ENCODE measurements at regions not wholly inside any gene's neighbourhood (a gene's known extent, or its start where the extent isn't known, plus 50 kb on each side); places are given as distances from the start of the nearest gene placed in this dataset.
"Not testable (repeated sequence)": the region's sequence is repeated elsewhere in the genome, so short reads cannot be mapped to it uniquely, and the experiment has no call there.

- Histone ChIP-seq H3K27me3 (peaks cover 0 to 11% (median 0%) of the 10 kb centered on the region in 11 experiments; a peak in 2 of 22 replicates), H3K4me2 (no peak overlapping the region), H3K9ac (no peak overlapping the region), H3K4me1 (peaks cover 25 to 62% (median 44%) of the 10 kb centered on the region in 10 experiments), H3K4me3 (no peak overlapping the region), H3K27ac (no peak overlapping the region), H3K36me3 (peaks cover 0 to 8% (median 0%) of the 10 kb centered on the region in 11 experiments; a peak in 1 of 22 replicates), H3K9me3 (replicated peaks in 1 of 11) (peaks cover 15 to 19% (median 16%) of the 10 kb centered on the region in 11 experiments), H4K20me1 (no peaks in the 10 kb centered on the region)
- TF ChIP-seq Cebpa-rat (IDR thresholded peaks at IDR 0.05), result no peak
These were observed 81.4 kb upstream of the NCOR2 start for GRCh38 chr12:124648710-124649384.

DNA sequence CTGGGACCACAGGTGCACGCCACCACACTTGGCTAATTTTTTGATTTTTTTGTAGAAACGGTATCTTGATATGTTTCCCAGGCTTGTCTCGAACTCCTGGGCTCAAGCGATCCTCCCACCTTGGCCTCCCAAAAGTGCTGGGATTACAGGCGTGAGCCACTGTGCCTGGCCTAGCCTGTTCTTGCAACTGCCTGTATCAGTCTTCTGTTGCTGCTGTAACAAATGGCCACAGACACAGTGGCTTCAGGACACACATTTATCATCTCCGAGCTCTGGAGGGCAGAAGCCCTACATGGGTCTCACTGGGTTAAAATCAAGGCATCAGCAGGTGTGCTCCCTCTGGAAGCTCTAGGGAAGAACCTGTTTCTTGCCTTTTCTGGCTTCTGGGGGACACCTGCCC is 79.9 kb upstream of the NCOR2 start:
- Histone ChIP-seq H3K4me2 (peak overlapping the region in 6 of 11 experiments; percentile 76 to 89 (median 81); a peak in 9 of 22 replicates), H3K27me3 (no peaks in the 10 kb centered on the region; a peak in 1 of 22 replicates), H4K20me1 (no peaks in the 10 kb centered on the region), H3K36me3 (peaks cover 0 to 8% (median 0%) of the 10 kb centered on the region in 11 experiments; a peak in 1 of 22 replicates), H3K27ac (peak overlapping the region in 1 of 11 experiments; percentile 65; a peak in 1 of 22 replicates), H3K4me1 (peaks cover 21 to 47% (median 33%) of the 10 kb centered on the region in 10 experiments), H3K4me3 (no peak overlapping the region), H3K9me3 (replicated peaks in 1 of 11) (peaks cover 15 to 19% (median 16%) of the 10 kb centered on the region in 11 experiments), H3K9ac (no peak overlapping the region)
- no peak for TF ChIP-seq Cebpa-rat (IDR thresholded peaks at IDR 0.05)

DNA sequence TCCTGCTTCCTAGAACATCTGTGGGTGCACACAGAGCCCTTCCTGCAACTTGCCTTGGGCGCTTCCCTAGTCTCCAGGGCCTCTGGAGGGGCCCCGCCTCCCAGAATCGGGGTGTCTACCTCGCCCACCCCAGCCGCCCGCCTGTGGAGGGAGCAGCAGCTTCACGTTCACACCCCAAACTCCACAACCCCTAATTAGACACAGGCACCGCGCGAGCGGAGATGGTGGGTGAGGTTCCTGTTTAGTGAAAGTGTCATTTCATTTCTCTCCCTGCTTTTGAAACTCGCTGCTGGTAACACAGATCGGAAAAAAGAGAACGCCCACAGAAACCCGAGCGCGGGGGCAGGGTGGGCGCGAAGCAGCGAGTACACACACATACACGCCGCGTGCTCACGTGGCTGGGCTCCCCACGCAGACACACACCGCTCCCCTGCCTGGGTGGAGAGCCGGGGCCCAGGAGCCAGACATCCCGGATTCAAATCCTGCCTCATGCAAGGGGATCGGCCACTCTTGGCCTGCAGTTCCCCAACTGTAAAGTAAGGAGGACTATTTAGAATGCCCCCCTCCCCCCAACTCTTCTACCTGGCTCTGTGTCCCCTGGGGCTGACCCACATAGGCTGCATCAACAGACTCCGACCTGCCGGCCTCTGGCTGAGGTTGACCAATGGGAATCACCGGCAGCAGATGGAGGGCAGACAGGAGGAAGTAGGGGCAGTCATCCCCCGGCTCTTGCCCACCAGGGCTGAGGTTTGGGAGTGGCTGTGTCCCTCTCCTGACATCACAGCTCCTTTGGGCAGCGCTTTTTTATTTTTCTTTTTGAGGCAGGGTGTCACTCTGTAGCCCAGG is 79.2 kb upstream of the NCOR2 start:
- H3K9me3 ChIP-seq (replicated peaks in 1 of 11), result peaks cover 15 to 19% (median 16%) of the 10 kb centered on the region in 11 experiments
- peak overlapping the region; percentile 61 to 91 (median 81) for H3K4me2 ChIP-seq
- H3K9ac ChIP-seq, result peak overlapping the region; percentile 20 to 70 (median 50); a peak in 16 of 22 replicates

GRCh38 chr12:124645530-124646244 is 78.3 kb upstream of the NCOR2 start:
- TF ChIP-seq Cebpa-rat (IDR thresholded peaks at IDR 0.05), result no peak
- Histone ChIP-seq H3K4me2 (peak overlapping the region; percentile 61 to 91 (median 81)), H3K27ac (peak overlapping the region in 5 of 11 experiments; percentile 20 to 77 (median 65); a peak in 9 of 22 replicates), H4K20me1 (no peaks in the 10 kb centered on the region), H3K9ac (peak overlapping the region in 7 of 11 experiments; percentile 41 to 70 (median 56); a peak in 8 of 22 replicates), H3K9me3 (replicated peaks in 1 of 11) (peaks cover 15 to 26% (median 17%) of the 10 kb centered on the region in 11 experiments), H3K4me1 (peaks cover 14 to 44% (median 19%) of the 10 kb centered on the region in 10 experiments), H3K36me3 (peaks cover 0 to 8% (median 0%) of the 10 kb centered on the region in 11 experiments; a peak in 1 of 22 replicates), H3K4me3 (0 out of 20 replicates have a peak overlapping the region, but pooled peaks of 1 of the 10 experiments have one; percentile 15), H3K27me3 (no peaks in the 10 kb centered on the region; a peak in 1 of 22 replicates)

More for the DNA sequence above, 79.2 kb upstream of the NCOR2 start:
- Histone ChIP-seq H3K27ac (peak overlapping the region in 10 of 11 experiments; percentile 15 to 77 (median 54); a peak in 18 of 22 replicates), H3K4me3 (peak overlapping the region in 3 of 10 experiments; percentile 1 to 52 (median 15); a peak in 3 of 20 replicates), H4K20me1 (no peaks in the 10 kb centered on the region), H3K4me1 (peaks cover 21 to 45% (median 28%) of the 10 kb centered on the region in 10 experiments), H3K36me3 (peaks cover 0 to 8% (median 0%) of the 10 kb centered on the region in 11 experiments; a peak in 1 of 22 replicates), H3K27me3 (no peaks in the 10 kb centered on the region; a peak in 1 of 22 replicates)
- TF ChIP-seq Cebpa-rat (IDR thresholded peaks at IDR 0.05), result no peak

GRCh38 chr12:124643768-124644167 is 76.4 kb upstream of the NCOR2 start:
- H3K9ac ChIP-seq, H3K36me3 ChIP-seq, H3K4me2 ChIP-seq, H3K27ac ChIP-seq, H4K20me1 ChIP-seq, H3K4me3 ChIP-seq, H3K27me3 ChIP-seq: not testable (repeated sequence)
- Histone ChIP-seq H3K9me3 (replicated peaks in 1 of 11) (peaks cover 7 to 36% (median 10%) of the 10 kb centered on the region in 11 experiments), H3K4me1 (peaks cover 13 to 59% (median 28%) of the 10 kb centered on the region in 10 experiments)

- Histone ChIP-seq H3K27me3 (no peaks in the 10 kb centered on the region; a peak in 1 of 22 replicates), H3K4me2 (peak overlapping the region in 3 of 11 experiments; percentile 38 to 51 (median 45); a peak in 4 of 22 replicates), H3K9me3 (replicated peaks in 1 of 11) (peaks cover 0 to 38% (median 3%) of the 10 kb centered on the region in 11 experiments; a peak in 10 of 22 replicates), H3K9ac (no peak overlapping the region), H3K27ac (no peak overlapping the region), H3K4me3 (no peak overlapping the region), H3K4me1 (peaks cover 16 to 65% (median 29%) of the 10 kb centered on the region in 10 experiments), H4K20me1 (no peaks in the 10 kb centered on the region), H3K36me3 (no peaks in the 10 kb centered on the region)
- no peak for TF ChIP-seq Cebpa-rat (IDR thresholded peaks at IDR 0.05)
These were observed 74.7 kb upstream of the NCOR2 start for GRCh38 chr12:124642105-124642504.

GRCh38 chr12:124641591-124641990 is 74.2 kb upstream of the NCOR2 start:
- H3K4me3 ChIP-seq, result no peak overlapping the region
- H3K9ac ChIP-seq, result no peak overlapping the region
- H3K4me2 ChIP-seq, result peak overlapping the region in 3 of 11 experiments; percentile 38 to 51 (median 45); a peak in 5 of 22 replicates
- no peaks in the 10 kb centered on the region; a peak in 1 of 22 replicates for H3K27me3 ChIP-seq
- H3K9me3 ChIP-seq (replicated peaks in 1 of 11), result peaks cover 0 to 38% (median 3%) of the 10 kb centered on the region in 11 experiments; a peak in 10 of 22 replicates
- no peak for TF ChIP-seq Cebpa-rat (IDR thresholded peaks at IDR 0.05)
- no peaks in the 10 kb centered on the region for H4K20me1 ChIP-seq
- H3K36me3 ChIP-seq, result no peaks in the 10 kb centered on the region
- no peak overlapping the region for H3K27ac ChIP-seq
- peaks cover 18 to 65% (median 28%) of the 10 kb centered on the region in 10 experiments for H3K4me1 ChIP-seq

DNA sequence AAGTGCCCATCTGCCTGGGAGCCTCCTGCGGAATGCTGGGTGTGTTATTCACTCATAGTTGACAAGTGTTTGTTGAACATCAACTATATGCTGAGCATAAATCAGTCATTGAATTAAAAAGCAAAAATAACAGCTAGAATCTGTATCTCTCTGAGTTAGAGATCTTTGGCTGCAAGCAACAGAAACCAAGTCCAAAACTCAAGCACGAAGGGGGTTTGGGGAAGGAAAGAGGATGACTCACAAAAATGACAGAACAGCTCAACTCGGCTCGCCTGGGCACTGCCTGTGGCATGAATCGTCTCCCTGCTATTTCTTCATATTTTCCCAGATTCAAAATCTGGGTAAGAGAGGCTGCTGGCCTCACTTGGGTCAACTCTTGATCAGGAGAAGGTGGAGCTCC is 72.6 kb upstream of the NCOR2 start:
- H3K9ac ChIP-seq, result no peak overlapping the region
- peaks cover 0 to 53% (median 3%) of the 10 kb centered on the region in 11 experiments; a peak in 10 of 22 replicates for H3K9me3 ChIP-seq (replicated peaks in 1 of 11)
- no peaks in the 10 kb centered on the region for H3K36me3 ChIP-seq
- H3K4me3 ChIP-seq, result no peak overlapping the region
- no peaks in the 10 kb centered on the region for H4K20me1 ChIP-seq
- peak overlapping the region in 2 of 11 experiments; percentile 25 to 49; a peak in 2 of 22 replicates for H3K27ac ChIP-seq
- H3K27me3 ChIP-seq, result no peaks in the 10 kb centered on the region
- peak overlapping the region in 7 of 11 experiments; percentile 18 to 51 (median 44); a peak in 9 of 22 replicates for H3K4me2 ChIP-seq
- no peak for TF ChIP-seq Cebpa-rat (IDR thresholded peaks at IDR 0.05)
- peaks cover 15 to 65% (median 28%) of the 10 kb centered on the region in 10 experiments for H3K4me1 ChIP-seq
